Adrenal gland (tissue), 5 donors: ENCODE measurements at regions not wholly inside any gene's neighbourhood (a gene's known extent, or its start where the extent isn't known, plus 50 kb on each side); places are given as distances from the start of the nearest gene placed in this dataset.

Experiments used
- POLR2A ChIP-seq, 2 donors: fragments of 450-650 bp; IDR thresholded peaks; one replicate each; pipeline ENCODE4 v1.6.1; 2017; ENCODE audit warnings: antibody characterized with exemption in 2 of 2, mild to moderate bottlenecking in 2 of 2, moderate library complexity in 1 of 2
- TF ChIP-seq, protein P1 (sequence below), 6 experiments: fragments of 450-650 bp in 4 of 6; fragments of 200-600 bp in 2 of 6; sonication (generic) in 1 of 6; IDR thresholded peaks; 1 replicate in 5 of 6; 2 replicates in 1 of 6; pipeline versions ENCODE4 v1.5.1 to v1.8.0; 2016 to 2021; ENCODE audit warnings: antibody characterized with exemption in 6 of 6, mild to moderate bottlenecking in 2 of 6, moderate library complexity in 1 of 6
- donor health status: DM: no; HTN: no; CAD: no.

DNA sequence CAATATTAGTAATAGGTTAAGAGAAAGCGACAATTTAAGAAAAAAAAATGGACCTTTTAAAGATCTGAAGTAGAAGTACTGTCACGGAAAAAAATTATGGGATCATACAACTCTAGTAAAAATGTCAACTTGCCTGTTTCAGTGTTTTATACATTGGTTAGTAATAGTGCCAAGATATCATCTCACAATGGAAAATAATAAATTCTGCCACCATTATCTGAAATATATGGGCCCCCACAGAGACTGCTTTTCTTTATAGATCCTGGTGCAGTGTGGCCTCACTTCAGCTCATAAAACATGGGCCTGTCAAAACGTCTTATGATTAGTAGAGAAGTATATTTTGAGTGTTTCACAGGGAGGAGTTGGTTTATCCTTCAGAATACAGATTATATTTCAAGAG, 266.3 kb upstream of the EPHA6 start:
- TF ChIP-seq, protein P1, sequence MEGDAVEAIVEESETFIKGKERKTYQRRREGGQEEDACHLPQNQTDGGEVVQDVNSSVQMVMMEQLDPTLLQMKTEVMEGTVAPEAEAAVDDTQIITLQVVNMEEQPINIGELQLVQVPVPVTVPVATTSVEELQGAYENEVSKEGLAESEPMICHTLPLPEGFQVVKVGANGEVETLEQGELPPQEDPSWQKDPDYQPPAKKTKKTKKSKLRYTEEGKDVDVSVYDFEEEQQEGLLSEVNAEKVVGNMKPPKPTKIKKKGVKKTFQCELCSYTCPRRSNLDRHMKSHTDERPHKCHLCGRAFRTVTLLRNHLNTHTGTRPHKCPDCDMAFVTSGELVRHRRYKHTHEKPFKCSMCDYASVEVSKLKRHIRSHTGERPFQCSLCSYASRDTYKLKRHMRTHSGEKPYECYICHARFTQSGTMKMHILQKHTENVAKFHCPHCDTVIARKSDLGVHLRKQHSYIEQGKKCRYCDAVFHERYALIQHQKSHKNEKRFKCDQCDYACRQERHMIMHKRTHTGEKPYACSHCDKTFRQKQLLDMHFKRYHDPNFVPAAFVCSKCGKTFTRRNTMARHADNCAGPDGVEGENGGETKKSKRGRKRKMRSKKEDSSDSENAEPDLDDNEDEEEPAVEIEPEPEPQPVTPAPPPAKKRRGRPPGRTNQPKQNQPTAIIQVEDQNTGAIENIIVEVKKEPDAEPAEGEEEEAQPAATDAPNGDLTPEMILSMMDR (IDR thresholded peaks at IDR 0.05): no peak
- TF ChIP-seq POLR2A (IDR thresholded peaks at IDR 0.05): no peak
